ENCODE measurements at regions not wholly inside any gene's neighbourhood (a gene's known extent, or its start where the extent isn't known, plus 50 kb on each side); places are given as distances from the start of the nearest gene placed in this dataset.

DNA sequence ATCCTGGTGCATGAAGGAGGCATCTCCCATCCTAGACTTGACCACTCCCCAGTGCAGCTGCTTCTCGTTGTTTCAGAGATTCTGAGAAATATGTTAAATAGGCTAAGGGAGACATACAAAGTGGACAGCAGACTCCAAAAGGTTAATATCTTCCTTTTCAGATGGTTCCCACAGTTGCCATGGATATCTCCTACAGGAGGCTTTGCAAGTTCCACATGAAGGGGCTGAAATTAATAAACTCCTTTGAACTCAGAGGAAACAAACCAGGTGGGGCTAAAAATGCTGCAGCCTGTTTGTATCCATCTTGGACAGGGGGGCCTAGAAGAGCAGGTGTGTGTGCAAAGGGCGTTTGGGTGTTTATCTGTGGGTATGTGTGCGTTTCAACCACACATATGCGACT lies 257.4 kb upstream of the XYLT1 start:
- no peak for TF ChIP-seq CTCF (IDR thresholded peaks at IDR 0.05)
- TF ChIP-seq POLR2A (IDR thresholded peaks at IDR 0.05): no peak
